PC-9 (cell line): ENCODE measurements at regions not wholly inside any gene's neighbourhood (a gene's known extent, or its start where the extent isn't known, plus 50 kb on each side); places are given as distances from the start of the nearest gene placed in this dataset.

Experiments
- BruUV-seq: library from RNA; stranded (reverse); fragments of 400-500 nt; replicated peaks from 2 replicates; lab custom pipeline; 2021; lab: Mats Ljungman, UMichigan
- CTCF ChIA-PET: fragments of 300-600 bp; sonication (Branson Sonifier 250); formaldehyde crosslinking; loops from one replicate; lab custom pipeline; 2022; ENCODE audit warnings: antibody characterized with exemption; lab: Charles Lee
- POLR2A ChIA-PET: fragments of 300-600 bp; sonication (Branson Sonifier 250); formaldehyde crosslinking; loops from one replicate; lab custom pipeline; 2022; ENCODE audit warnings: antibody characterized with exemption; ENCODE audit not compliant: unreplicated experiment; lab: Charles Lee
- DNase-seq, 2 experiments: peaks; one replicate each; pipeline versions ENCODE4 v3.0.0 to v3.0.0-alpha.2; 2015 to 2022; ENCODE audit warnings: mixed read lengths in 1 of 2
- H2AFZ ChIP-seq: fragments of 200-600 bp; sonication (generic); 2 replicates; pipeline ENCODE4 v1.8.1; 2017; ENCODE audit warnings: antibody characterized with exemption
- H3F3A ChIP-seq: fragments of 200-600 bp; sonication (generic); 2 replicates; pipeline ENCODE4 v1.8.1; 2017; ENCODE audit warnings: antibody characterized with exemption, mild to moderate bottlenecking, low read depth; ENCODE audit not compliant: insufficient read depth
- H3K27ac ChIP-seq: fragments of 200-600 bp; sonication (generic); 2 replicates; pipeline ENCODE4 v1.6.1; 2016; ENCODE audit warnings: mixed run types
- H3K27me3 ChIP-seq: fragments of 200-600 bp; sonication (generic); 2 replicates; pipeline ENCODE4 v1.6.1; 2016; ENCODE audit warnings: low read depth, mixed run types; ENCODE audit not compliant: insufficient read depth
- H3K36me3 ChIP-seq: fragments of 200-600 bp; sonication (generic); 2 replicates; pipeline ENCODE4 v1.6.1; 2016; ENCODE audit warnings: low read depth, mixed run types
- H3K4me1 ChIP-seq: fragments of 200-600 bp; sonication (generic); replicated peaks from 2 replicates; pipeline ENCODE4 v1.6.1; 2016; ENCODE audit warnings: mixed run types; ENCODE audit not compliant: insufficient read depth
- H3K4me2 ChIP-seq: fragments of 200-600 bp; sonication (generic); 2 replicates; pipeline ENCODE4 v1.6.1; 2017; ENCODE audit warnings: mixed run types
- H3K4me3 ChIP-seq: fragments of 200-600 bp; sonication (generic); 2 replicates; pipeline ENCODE4 v1.6.1; 2016; ENCODE audit warnings: mixed run types
- H3K79me2 ChIP-seq: fragments of 200-600 bp; sonication (generic); 2 replicates; pipeline ENCODE4 v1.6.1; 2017; ENCODE audit warnings: low read depth, mixed run types
- H3K9me2 ChIP-seq: fragments of 200-600 bp; sonication (generic); 2 replicates; pipeline ENCODE4 v1.8.1; 2017; ENCODE audit warnings: mild to moderate bottlenecking; ENCODE audit not compliant: insufficient read depth
- H3K9me3 ChIP-seq: fragments of 200-600 bp; sonication (generic); 2 replicates; pipeline ENCODE4 v1.8.1; 2016; ENCODE audit warnings: low read depth; ENCODE audit not compliant: insufficient read depth
- H4K20me1 ChIP-seq: fragments of 200-600 bp; sonication (generic); 2 replicates; pipeline ENCODE4 v1.8.1; 2017; ENCODE audit not compliant: insufficient read depth
- CTCF ChIP-seq: fragments of 200-600 bp; sonication (generic); conservative IDR thresholded peaks from 2 replicates; pipeline ENCODE4 v1.6.1; 2017; ENCODE audit warnings: mixed run types, antibody characterized with exemption, mild to moderate bottlenecking, moderate library complexity
- EZH2 ChIP-seq: fragments of 200-600 bp; sonication (generic); IDR thresholded peaks from 2 replicates; pipeline ENCODE4 v1.8.0; 2017; ENCODE audit warnings: antibody characterized with exemption, low read depth
- intact Hi-C: fragments of 100-400 bp; cut with micrococcal nuclease; formaldehyde crosslinking; loops from one replicate; pipeline ENCODE4 v1.10.0; 2022; ENCODE audit not compliant: unreplicated experiment

GRCh38 chr2:167874812-167875211, 372.6 kb downstream of the STK39 start:
- TF ChIP-seq EZH2 (no peak), CTCF (no peak)
- H4K20me1 ChIP-seq, result no peaks in the 10 kb centered on the region
- no peaks in the 10 kb centered on the region for H3K79me2 ChIP-seq
- no peak overlapping the region for H2AFZ ChIP-seq
- no peak for DNase-seq
- CTCF ChIA-PET, result no interaction called here
- intact Hi-C loops, result no loop called here
- no peaks in the 10 kb centered on the region for H3K36me3 ChIP-seq
- H3K4me2 ChIP-seq, result no peak overlapping the region
- H3K27ac ChIP-seq, result no peak overlapping the region
- no peak overlapping the region for H3K4me3 ChIP-seq
- H3K4me1 ChIP-seq, result no peaks in the 10 kb centered on the region
- no peaks in the 10 kb centered on the region for H3F3A ChIP-seq
- POLR2A ChIA-PET, result no interaction called here
- no peaks in the 10 kb centered on the region for H3K9me2 ChIP-seq
- no peaks in the 10 kb centered on the region for H3K9me3 ChIP-seq
- H3K27me3 ChIP-seq, result no peaks in the 10 kb centered on the region
- BruUV-seq, result no TSS peak

DNA sequence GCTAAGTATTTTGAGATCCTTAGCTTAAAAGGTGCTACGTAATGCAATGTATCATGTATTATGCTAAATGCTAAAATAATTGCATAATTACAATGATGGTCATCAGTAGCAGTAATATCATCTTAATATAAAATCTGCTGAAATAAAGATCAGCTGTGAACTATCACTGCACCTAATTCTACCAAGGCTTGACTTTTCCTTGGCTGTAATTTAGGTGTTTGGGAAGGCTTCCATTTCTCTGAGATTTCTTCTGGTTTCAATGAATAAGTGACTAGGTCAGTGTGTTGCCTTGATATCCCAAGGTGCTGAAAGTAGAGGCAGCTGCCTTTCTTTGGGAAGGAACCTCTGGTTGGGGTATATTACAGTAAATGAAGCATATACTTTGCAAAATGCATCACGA, 376.1 kb downstream of the STK39 start:
- H3F3A ChIP-seq, result no peaks in the 10 kb centered on the region
- intact Hi-C loops, result no loop called here
- no peaks in the 10 kb centered on the region for H3K27me3 ChIP-seq
- no peak for DNase-seq
- no peaks in the 10 kb centered on the region for H3K79me2 ChIP-seq
- H3K9me2 ChIP-seq, result no peaks in the 10 kb centered on the region
- no peaks in the 10 kb centered on the region for H4K20me1 ChIP-seq
- H3K4me2 ChIP-seq, result no peak overlapping the region
- H3K4me1 ChIP-seq, result no peaks in the 10 kb centered on the region
- ChIA-PET CTCF (no interaction called here), POLR2A (no interaction called here)
- no peak overlapping the region for H2AFZ ChIP-seq
- no peak for TF ChIP-seq CTCF
- no peak for TF ChIP-seq EZH2
- no peak overlapping the region for H3K27ac ChIP-seq
- H3K36me3 ChIP-seq, result no peaks in the 10 kb centered on the region
- no TSS peak for BruUV-seq
- no peaks in the 10 kb centered on the region for H3K9me3 ChIP-seq
- no peak overlapping the region for H3K4me3 ChIP-seq

GRCh38 chr2:167869200-167869599, 378.2 kb downstream of the STK39 start:
- H2AFZ ChIP-seq, result no peak overlapping the region
- no peaks in the 10 kb centered on the region for H4K20me1 ChIP-seq
- no peaks in the 10 kb centered on the region for H3K79me2 ChIP-seq
- TF ChIP-seq EZH2, result no peak
- TF ChIP-seq CTCF, result no peak
- H3K4me1 ChIP-seq, result no peaks in the 10 kb centered on the region
- no peaks in the 10 kb centered on the region for H3K27me3 ChIP-seq
- ChIA-PET CTCF (no interaction called here), POLR2A (no interaction called here)
- H3K36me3 ChIP-seq, result no peaks in the 10 kb centered on the region
- no peak overlapping the region for H3K4me2 ChIP-seq
- no peak overlapping the region for H3K4me3 ChIP-seq
- intact Hi-C loops, result no loop called here
- no peaks in the 10 kb centered on the region for H3K9me2 ChIP-seq
- no peak overlapping the region for H3K27ac ChIP-seq
- H3F3A ChIP-seq, result no peaks in the 10 kb centered on the region
- no peak for DNase-seq
- no TSS peak for BruUV-seq
- H3K9me3 ChIP-seq, result no peaks in the 10 kb centered on the region
